HFF-Myc (cell line): ENCODE measurements at regions not wholly inside any gene's neighbourhood (a gene's known extent, or its start where the extent isn't known, plus 50 kb on each side); places are given as distances from the start of the nearest gene placed in this dataset.

ENCODE experiments used
- DNase-seq: peaks from one replicate; pipeline ENCODE4 v3.0.0-alpha.2; 2011; ENCODE audit warnings: low read depth; ENCODE audit errors: extremely low read depth
- H3K4me3 ChIP-seq: replicated peaks from 2 replicates; pipeline ENCODE4 v1.5.1; 2011; ENCODE audit warnings: low read depth, mild to moderate bottlenecking, control low read depth, low read length
- TF ChIP-seq, protein P1 (sequence below): IDR thresholded peaks from 2 replicates; pipeline ENCODE4 v1.5.1; 2012; ENCODE audit warnings: mild to moderate bottlenecking, low read depth, low read length, control low read depth; ENCODE audit errors: missing control alignments

DNA sequence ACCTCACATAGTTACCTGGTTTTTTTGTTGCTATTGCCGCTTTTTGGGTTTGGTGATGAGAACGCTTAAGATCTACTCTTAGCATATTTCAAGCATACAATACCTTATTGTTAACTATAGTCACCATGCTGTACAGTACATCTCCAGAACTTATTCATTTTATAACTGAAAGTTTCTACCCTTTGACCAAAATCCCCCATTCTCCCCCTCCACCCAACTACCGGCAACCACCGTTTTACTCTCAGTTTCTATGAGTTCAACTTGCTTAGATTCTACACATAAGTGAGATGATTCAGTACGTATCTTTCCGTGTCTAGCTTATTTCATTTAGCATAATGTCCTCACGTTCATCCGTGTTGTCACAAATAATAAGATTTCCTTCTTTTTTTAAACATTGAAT lies 86.7 kb upstream of the IL6 start:
- no peak overlapping the region for H3K4me3 ChIP-seq
- TF ChIP-seq, protein P1, sequence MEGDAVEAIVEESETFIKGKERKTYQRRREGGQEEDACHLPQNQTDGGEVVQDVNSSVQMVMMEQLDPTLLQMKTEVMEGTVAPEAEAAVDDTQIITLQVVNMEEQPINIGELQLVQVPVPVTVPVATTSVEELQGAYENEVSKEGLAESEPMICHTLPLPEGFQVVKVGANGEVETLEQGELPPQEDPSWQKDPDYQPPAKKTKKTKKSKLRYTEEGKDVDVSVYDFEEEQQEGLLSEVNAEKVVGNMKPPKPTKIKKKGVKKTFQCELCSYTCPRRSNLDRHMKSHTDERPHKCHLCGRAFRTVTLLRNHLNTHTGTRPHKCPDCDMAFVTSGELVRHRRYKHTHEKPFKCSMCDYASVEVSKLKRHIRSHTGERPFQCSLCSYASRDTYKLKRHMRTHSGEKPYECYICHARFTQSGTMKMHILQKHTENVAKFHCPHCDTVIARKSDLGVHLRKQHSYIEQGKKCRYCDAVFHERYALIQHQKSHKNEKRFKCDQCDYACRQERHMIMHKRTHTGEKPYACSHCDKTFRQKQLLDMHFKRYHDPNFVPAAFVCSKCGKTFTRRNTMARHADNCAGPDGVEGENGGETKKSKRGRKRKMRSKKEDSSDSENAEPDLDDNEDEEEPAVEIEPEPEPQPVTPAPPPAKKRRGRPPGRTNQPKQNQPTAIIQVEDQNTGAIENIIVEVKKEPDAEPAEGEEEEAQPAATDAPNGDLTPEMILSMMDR: no peak

DNA sequence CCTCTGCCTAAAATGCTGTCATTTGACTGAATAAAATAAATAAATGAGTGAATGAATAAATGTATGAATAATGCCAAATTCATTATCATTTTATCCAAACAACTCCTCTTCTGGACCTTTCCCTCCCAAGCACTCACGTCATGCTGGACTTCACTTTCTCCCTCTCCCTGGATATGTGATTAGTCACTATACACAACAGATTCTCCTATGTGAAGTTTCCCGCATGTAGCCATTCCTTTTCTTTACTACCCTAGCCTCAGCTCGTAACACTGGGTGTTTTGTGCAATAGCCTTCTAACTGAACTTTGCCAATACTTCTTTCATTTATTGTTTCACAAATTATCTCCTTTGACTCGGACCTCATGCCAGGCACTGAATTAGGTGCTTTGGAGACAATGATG lies 87.6 kb upstream of the IL6 start:
- H3K4me3 ChIP-seq: no peak overlapping the region
- TF ChIP-seq, protein P1: no peak
- DNase-seq: no peak

More for the DNA sequence above, 86.7 kb upstream of the IL6 start:
- DNase-seq: no peak

DNA sequence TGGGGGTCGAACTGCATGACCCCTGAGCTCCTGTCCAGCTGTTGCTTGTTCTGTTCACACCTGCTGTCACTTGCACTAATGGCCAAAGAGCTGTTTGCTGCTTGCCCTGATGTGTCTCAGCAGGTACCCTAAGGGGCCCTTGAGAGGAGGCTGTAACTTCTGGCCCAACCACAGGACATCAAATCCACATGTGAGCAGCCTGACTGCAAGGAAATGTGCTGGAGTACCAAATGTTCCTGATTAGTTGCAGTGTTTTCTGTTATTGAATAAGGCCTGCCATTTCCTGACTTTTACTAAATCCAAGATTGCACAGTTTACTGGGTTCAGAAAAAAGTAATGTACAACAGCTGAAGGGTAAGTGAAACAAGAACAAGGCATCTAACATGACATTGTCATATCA lies 91.7 kb upstream of the IL6 start:
- no peak overlapping the region for H3K4me3 ChIP-seq
- DNase-seq: peak; percentile 62
- TF ChIP-seq, protein P1: no peak

DNA sequence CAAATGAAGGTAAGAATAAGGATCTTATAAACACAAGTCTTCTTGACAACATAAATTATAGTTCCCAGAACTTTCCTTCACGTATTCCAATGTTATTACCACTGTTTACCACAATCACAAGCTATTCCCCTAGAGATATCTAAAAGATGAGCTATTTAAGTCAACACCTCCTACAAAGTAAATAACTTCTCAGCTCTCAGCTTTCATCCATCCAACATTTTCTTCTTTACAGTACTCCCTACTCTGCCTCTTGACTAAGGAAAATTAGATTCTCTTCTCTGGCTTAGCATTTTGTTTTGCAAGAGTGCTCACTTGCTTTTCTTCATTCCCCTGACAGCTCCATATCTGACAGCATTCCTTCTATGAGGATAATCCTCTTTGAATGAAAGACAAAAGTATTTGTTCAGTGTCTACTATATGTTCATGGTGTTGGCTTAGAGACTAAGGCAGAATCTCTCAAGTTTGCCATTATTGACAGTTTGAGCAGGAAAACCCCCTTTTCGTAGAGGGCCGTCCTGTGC lies 93.0 kb upstream of the IL6 start:
- no peak for DNase-seq
- no peak overlapping the region for H3K4me3 ChIP-seq
- TF ChIP-seq, protein P1: no peak

DNA sequence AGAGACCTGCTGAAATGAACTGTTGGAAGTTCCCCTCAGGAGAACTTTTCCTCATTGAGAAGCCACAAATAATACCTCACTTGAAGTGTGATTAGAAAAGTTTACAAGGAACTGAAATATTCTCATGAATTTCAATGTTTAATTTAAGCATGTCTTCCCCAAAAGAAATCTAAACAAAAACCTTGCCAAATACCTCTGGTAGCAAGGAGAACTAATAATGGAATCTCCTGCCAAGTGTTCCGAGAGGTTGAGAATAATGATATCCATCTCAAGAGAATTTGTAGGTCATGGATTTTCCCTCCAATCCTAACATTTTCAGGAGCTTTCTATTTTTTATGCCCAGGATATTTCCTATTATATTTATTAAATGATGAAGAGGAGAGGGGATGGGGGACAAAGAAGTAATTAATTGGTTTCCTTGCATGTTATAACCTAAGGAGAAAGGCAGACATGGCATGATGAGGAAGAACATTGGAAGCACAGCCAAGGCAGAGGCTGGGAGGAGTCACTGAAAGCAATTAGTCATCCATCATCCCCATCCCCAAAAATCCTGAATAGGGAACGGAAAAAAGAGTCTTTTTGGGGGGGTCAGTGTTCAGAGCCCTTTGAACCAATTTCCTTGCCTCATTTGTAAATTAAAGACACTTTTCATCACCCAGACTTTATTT lies 93.6 kb upstream of the IL6 start:
- TF ChIP-seq, protein P1: no peak
- no peak overlapping the region for H3K4me3 ChIP-seq
- no peak for DNase-seq

DNA sequence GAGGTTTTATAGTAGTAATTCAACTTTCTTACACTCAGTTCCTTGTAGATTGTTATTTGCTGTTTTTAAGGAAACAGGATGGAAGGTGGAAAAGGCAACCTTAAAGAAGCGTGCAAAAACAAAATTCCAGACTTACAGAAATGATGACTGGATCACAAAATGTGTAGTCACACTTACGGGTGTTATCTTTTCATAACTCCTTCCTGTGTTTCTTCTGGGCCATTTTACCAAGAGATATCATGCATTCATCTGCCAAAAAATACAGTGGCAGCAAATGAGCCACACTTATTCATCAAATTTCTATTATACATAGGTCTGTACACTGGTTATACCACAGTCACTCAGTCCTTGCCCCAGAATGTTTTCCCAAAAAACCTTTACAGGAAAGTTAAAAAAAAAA lies 94.3 kb upstream of the IL6 start:
- TF ChIP-seq, protein P1: no peak
- H3K4me3 ChIP-seq: no peak overlapping the region
- no peak for DNase-seq

DNA sequence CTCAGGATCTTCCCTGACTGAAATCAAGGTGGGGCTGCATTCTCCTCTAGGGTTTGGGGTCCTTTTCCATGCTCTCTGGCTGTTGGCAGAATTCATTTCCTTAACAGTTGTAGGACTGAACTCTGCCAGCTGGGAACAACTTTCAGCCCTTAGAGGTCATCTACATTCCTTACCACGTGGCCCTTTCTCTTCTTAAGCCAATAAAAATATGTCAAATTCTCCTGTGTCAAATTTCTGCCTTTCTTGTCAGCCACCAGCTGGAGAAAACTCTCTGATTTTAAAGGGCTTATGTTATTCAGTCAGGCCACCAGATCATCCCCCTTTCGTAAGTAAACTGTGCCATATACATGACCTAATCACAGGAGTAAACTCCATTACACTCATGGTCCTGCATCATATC lies 95.3 kb upstream of the IL6 start:
- TF ChIP-seq, protein P1: no peak
- no peak for DNase-seq
- no peak overlapping the region for H3K4me3 ChIP-seq
